MM.1S (cell line): ENCODE measurements at regions not wholly inside any gene's neighbourhood (a gene's known extent, or its start where the extent isn't known, plus 50 kb on each side); places are given as distances from the start of the nearest gene placed in this dataset.

Experiments
- EZH2phosphoT487 ChIP-seq: fragments of 300-600 bp; sonication (generic); IDR thresholded peaks from 2 replicates; pipeline ENCODE4 v1.6.1; 2018; ENCODE audit warnings: antibody characterized with exemption, low read length
- TF ChIP-seq, protein P1 (sequence below): fragments of 300-600 bp; sonication (generic); IDR thresholded peaks from 2 replicates; pipeline ENCODE4 v1.5.1; 2016; ENCODE audit warnings: antibody characterized with exemption, low read length, mixed read lengths

DNA sequence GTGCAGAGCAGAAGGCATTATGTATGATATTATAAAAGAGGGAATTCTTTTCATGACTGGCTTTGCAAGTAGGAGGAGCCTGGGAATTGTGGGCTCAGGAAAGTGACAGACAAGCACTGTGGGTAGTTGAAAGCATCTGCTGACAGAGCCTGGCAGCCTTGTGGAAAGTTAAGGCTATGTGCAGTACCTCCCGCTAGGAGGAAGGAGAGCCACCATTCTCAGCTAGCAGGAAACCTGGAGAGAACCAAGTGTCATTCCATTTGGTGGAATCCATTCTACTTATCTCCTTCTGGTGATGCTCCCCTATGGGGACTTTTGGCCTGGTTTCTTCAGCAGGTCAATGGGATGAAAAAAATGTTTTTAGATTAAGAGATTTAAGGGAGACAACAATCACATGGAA lies 81.8 kb downstream of the ASB9 start:
- TF ChIP-seq, protein P1, sequence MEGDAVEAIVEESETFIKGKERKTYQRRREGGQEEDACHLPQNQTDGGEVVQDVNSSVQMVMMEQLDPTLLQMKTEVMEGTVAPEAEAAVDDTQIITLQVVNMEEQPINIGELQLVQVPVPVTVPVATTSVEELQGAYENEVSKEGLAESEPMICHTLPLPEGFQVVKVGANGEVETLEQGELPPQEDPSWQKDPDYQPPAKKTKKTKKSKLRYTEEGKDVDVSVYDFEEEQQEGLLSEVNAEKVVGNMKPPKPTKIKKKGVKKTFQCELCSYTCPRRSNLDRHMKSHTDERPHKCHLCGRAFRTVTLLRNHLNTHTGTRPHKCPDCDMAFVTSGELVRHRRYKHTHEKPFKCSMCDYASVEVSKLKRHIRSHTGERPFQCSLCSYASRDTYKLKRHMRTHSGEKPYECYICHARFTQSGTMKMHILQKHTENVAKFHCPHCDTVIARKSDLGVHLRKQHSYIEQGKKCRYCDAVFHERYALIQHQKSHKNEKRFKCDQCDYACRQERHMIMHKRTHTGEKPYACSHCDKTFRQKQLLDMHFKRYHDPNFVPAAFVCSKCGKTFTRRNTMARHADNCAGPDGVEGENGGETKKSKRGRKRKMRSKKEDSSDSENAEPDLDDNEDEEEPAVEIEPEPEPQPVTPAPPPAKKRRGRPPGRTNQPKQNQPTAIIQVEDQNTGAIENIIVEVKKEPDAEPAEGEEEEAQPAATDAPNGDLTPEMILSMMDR, result no peak
- no peak for TF ChIP-seq EZH2phosphoT487
